ENCODE measurements at regions not wholly inside any gene's neighbourhood (a gene's known extent, or its start where the extent isn't known, plus 50 kb on each side); places are given as distances from the start of the nearest gene placed in this dataset.

DNA sequence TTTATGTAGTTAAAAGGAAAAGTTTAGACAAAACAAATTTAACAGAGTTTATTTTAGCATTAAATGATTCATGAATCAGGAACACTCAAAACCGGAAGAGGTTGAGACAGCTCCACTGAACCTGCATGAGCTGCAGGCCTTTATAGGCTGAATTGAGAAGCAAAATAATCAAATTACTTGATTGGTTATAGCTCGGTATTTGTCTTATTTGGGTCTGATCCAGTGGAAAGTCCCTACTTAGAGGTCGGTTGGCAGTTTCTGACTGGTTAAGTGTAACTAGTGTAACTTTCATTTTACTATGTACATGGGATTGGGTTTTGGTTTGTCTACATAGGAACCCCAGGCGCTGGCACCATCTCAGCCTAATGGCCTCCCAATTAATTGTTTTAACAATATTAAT lies 74.1 kb upstream of the PIK3R1 start:
- CTCF ChIA-PET = no interaction called here

GRCh38 chr5:68140763-68141162 lies 74.8 kb upstream of the PIK3R1 start:
- Histone ChIP-seq H3K4me2 (no peak overlapping the region), H3K9me3 (no peaks in the 10 kb centered on the region), H2AFZ (ENCODE audit: low read depth) (no peak overlapping the region), H3K36me3 (replicated peaks in 1 of 2; ENCODE audit: control insufficient read depth in 1 of 2, insufficient read depth in 2 of 2, low read length in 1 of 2) (no peaks in the 10 kb centered on the region), H3F3A (replicated peaks; ENCODE audit: insufficient read depth) (no peaks in the 10 kb centered on the region), H3K9ac (no peak overlapping the region), H3K79me2 (ENCODE audit: insufficient read depth) (no peaks in the 10 kb centered on the region), H3K9me2 (no peaks in the 10 kb centered on the region), H3K4me1 (ENCODE audit: control insufficient read depth in 1 of 2, insufficient read depth in 2 of 2, low read depth in 1 of 2, low read length in 1 of 2) (no peaks in the 10 kb centered on the region), H3K27ac (ENCODE audit: low read depth in 2 of 2, low read length in 1 of 2) (no peak overlapping the region), H3K27me3 (ENCODE audit: insufficient read depth) (no peaks in the 10 kb centered on the region), H3K4me3 (ENCODE audit: low read depth in 2 of 2, low read length in 1 of 2) (no peak overlapping the region), H4K20me1 (ENCODE audit: insufficient read depth) (no peaks in the 10 kb centered on the region)
- CTCF ChIA-PET = interaction anchor here (1.5 kb wide), 1 partner anchor 28 kb away, joined by 3 read pairs; no protein-coding TSS in a partner anchor
- WGBS (ENCODE audit: low lambda C conversion rate) = 71% methylated on average over 1 of the region's 1 CpG
- POLR2A ChIA-PET = no interaction called here
- DNase-seq = no peak
- TF ChIP-seq MEF2A (IDR thresholded peaks at IDR 0.05; ENCODE audit: borderline replicate concordance, low read depth) (no peak), MAX (IDR thresholded peaks at IDR 0.05; ENCODE audit: low read depth) (no peak), TAF1 (IDR thresholded peaks at IDR 0.05; ENCODE audit: borderline replicate concordance, low read depth, low read length) (no peak), FOSL2 (IDR thresholded peaks at IDR 0.05; ENCODE audit: borderline replicate concordance, low read depth) (no peak), FOXM1 (IDR thresholded peaks at IDR 0.05; ENCODE audit: low read depth) (no peak), EZH2phosphoT487 (IDR thresholded peaks at IDR 0.05; ENCODE audit: borderline replicate concordance, low read depth) (no peak), RXRA (IDR thresholded peaks at IDR 0.05; ENCODE audit: borderline replicate concordance, low read depth) (no peak), TCF12 (IDR thresholded peaks at IDR 0.05) (no peak), ZBTB33 (IDR thresholded peaks at IDR 0.05; ENCODE audit: borderline replicate concordance, low read depth) (no peak), YY1 (IDR thresholded peaks at IDR 0.05; ENCODE audit: low read depth) (no peak), SIN3A (IDR thresholded peaks at IDR 0.05; ENCODE audit: borderline replicate concordance, low read depth, low read length) (no peak), JUND (IDR thresholded peaks at IDR 0.05) (no peak)

More for the DNA sequence above, 74.1 kb upstream of the PIK3R1 start:
- Histone ChIP-seq H3K4me2 (no peak overlapping the region), H3K4me1 (ENCODE audit: control insufficient read depth in 1 of 2, insufficient read depth in 2 of 2, low read depth in 1 of 2, low read length in 1 of 2) (no peaks in the 10 kb centered on the region), H3F3A (replicated peaks; ENCODE audit: insufficient read depth) (no peaks in the 10 kb centered on the region), H3K9me3 (no peaks in the 10 kb centered on the region), H3K27ac (ENCODE audit: low read depth in 2 of 2, low read length in 1 of 2) (no peak overlapping the region), H3K27me3 (ENCODE audit: insufficient read depth) (no peaks in the 10 kb centered on the region), H3K36me3 (replicated peaks in 1 of 2; ENCODE audit: control insufficient read depth in 1 of 2, insufficient read depth in 2 of 2, low read length in 1 of 2) (no peaks in the 10 kb centered on the region), H3K9me2 (no peaks in the 10 kb centered on the region), H3K79me2 (ENCODE audit: insufficient read depth) (no peaks in the 10 kb centered on the region), H4K20me1 (ENCODE audit: insufficient read depth) (no peaks in the 10 kb centered on the region), H3K9ac (no peak overlapping the region), H2AFZ (ENCODE audit: low read depth) (no peak overlapping the region), H3K4me3 (ENCODE audit: low read depth in 2 of 2, low read length in 1 of 2) (no peak overlapping the region)
- POLR2A ChIA-PET = no interaction called here
- TF ChIP-seq NFIC (IDR thresholded peaks at IDR 0.05; ENCODE audit: borderline replicate concordance) = no peak
- TF ChIP-seq, protein P1, sequence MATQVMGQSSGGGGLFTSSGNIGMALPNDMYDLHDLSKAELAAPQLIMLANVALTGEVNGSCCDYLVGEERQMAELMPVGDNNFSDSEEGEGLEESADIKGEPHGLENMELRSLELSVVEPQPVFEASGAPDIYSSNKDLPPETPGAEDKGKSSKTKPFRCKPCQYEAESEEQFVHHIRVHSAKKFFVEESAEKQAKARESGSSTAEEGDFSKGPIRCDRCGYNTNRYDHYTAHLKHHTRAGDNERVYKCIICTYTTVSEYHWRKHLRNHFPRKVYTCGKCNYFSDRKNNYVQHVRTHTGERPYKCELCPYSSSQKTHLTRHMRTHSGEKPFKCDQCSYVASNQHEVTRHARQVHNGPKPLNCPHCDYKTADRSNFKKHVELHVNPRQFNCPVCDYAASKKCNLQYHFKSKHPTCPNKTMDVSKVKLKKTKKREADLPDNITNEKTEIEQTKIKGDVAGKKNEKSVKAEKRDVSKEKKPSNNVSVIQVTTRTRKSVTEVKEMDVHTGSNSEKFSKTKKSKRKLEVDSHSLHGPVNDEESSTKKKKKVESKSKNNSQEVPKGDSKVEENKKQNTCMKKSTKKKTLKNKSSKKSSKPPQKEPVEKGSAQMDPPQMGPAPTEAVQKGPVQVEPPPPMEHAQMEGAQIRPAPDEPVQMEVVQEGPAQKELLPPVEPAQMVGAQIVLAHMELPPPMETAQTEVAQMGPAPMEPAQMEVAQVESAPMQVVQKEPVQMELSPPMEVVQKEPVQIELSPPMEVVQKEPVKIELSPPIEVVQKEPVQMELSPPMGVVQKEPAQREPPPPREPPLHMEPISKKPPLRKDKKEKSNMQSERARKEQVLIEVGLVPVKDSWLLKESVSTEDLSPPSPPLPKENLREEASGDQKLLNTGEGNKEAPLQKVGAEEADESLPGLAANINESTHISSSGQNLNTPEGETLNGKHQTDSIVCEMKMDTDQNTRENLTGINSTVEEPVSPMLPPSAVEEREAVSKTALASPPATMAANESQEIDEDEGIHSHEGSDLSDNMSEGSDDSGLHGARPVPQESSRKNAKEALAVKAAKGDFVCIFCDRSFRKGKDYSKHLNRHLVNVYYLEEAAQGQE (IDR thresholded peaks at IDR 0.05; ENCODE audit: low read depth, low read length) = no peak
- TF ChIP-seq, protein P2, sequence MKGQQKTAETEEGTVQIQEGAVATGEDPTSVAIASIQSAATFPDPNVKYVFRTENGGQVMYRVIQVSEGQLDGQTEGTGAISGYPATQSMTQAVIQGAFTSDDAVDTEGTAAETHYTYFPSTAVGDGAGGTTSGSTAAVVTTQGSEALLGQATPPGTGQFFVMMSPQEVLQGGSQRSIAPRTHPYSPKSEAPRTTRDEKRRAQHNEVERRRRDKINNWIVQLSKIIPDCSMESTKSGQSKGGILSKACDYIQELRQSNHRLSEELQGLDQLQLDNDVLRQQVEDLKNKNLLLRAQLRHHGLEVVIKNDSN (IDR thresholded peaks at IDR 0.05; ENCODE audit: borderline replicate concordance, low read depth) = no peak
- TF ChIP-seq FOSL2 (IDR thresholded peaks at IDR 0.05; ENCODE audit: borderline replicate concordance, low read depth) = no peak
- TF ChIP-seq, protein P3, sequence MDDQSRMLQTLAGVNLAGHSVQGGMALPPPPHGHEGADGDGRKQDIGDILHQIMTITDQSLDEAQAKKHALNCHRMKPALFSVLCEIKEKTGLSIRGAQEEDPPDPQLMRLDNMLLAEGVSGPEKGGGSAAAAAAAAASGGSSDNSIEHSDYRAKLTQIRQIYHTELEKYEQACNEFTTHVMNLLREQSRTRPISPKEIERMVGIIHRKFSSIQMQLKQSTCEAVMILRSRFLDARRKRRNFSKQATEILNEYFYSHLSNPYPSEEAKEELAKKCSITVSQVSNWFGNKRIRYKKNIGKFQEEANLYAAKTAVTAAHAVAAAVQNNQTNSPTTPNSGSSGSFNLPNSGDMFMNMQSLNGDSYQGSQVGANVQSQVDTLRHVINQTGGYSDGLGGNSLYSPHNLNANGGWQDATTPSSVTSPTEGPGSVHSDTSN (IDR thresholded peaks at IDR 0.05) = no peak
- TF ChIP-seq ELF1 (IDR thresholded peaks at IDR 0.05) = no peak
- no peak for TF ChIP-seq TCF12 (IDR thresholded peaks at IDR 0.05)
- TF ChIP-seq TEAD4 (IDR thresholded peaks at IDR 0.05; ENCODE audit: borderline replicate concordance, insufficient read depth) = no peak
- TF ChIP-seq MEF2A (IDR thresholded peaks at IDR 0.05; ENCODE audit: borderline replicate concordance, low read depth) = no peak
- TF ChIP-seq RFX5 (IDR thresholded peaks at IDR 0.05; ENCODE audit: low read length) = no peak
- TF ChIP-seq SIN3A (IDR thresholded peaks at IDR 0.05; ENCODE audit: borderline replicate concordance, low read depth, low read length) = no peak
- TF ChIP-seq JUND (IDR thresholded peaks at IDR 0.05) = no peak
- no peak for TF ChIP-seq RCOR1 (IDR thresholded peaks at IDR 0.05; ENCODE audit: low read length)
- no peak for TF ChIP-seq FOXM1 (IDR thresholded peaks at IDR 0.05; ENCODE audit: low read depth)
- no peak for DNase-seq
- 46% methylated on average over 4 of the region's 4 CpGs for WGBS (ENCODE audit: low lambda C conversion rate)
